Panc1 (cell line): ENCODE measurements at regions not wholly inside any gene's neighbourhood (a gene's known extent, or its start where the extent isn't known, plus 50 kb on each side); places are given as distances from the start of the nearest gene placed in this dataset.

Experiments
- ATAC-seq: fragments of 200-7000 bp; cut with Tn5 transposase; 2 replicates; pipeline ENCODE4 v1.9.1; 2020; ENCODE audit warnings: mild to moderate bottlenecking, moderate library complexity
- BruUV-seq: library from RNA; stranded (reverse); fragments of 400-500 nt; replicated peaks from 2 replicates; lab custom pipeline; 2021; lab: Mats Ljungman, UMichigan
- CTCF ChIA-PET: fragments of 300-600 bp; sonication (Branson Sonifier 250); formaldehyde crosslinking; loops from one replicate; lab custom pipeline; 2022; ENCODE audit warnings: antibody characterized with exemption; lab: Charles Lee
- POLR2A ChIA-PET: fragments of 300-600 bp; sonication (Branson Sonifier 250); formaldehyde crosslinking; loops from one replicate; lab custom pipeline; 2022; ENCODE audit warnings: antibody characterized with exemption; lab: Charles Lee
- DNase-seq: peaks from one replicate; pipeline ENCODE4 v3.0.0-alpha.2; 2010; ENCODE audit warnings: low read depth, low spot score
- H3K27ac ChIP-seq: 2 replicates; pipeline ENCODE4 v1.5.1; 2011; ENCODE audit warnings: mild to moderate bottlenecking, low read length, inconsistent platforms
- H3K27me3 ChIP-seq: fragments of 200-500 bp; sonication (Bioruptor generic); 2 replicates; pipeline ENCODE4 v1.6.0; 2014; ENCODE audit warnings: low read length, inconsistent platforms; ENCODE audit not compliant: control insufficient read depth, insufficient read depth
- H3K36me3 ChIP-seq: fragments of 200-500 bp; sonication (Bioruptor generic); 2 replicates; pipeline ENCODE4 v1.5.1; 2014; ENCODE audit warnings: inconsistent platforms, mild to moderate bottlenecking, low read length, moderate library complexity; ENCODE audit not compliant: control insufficient read depth, insufficient read depth
- H3K4me1 ChIP-seq: 2 replicates; pipeline ENCODE4 v1.5.1; 2011; ENCODE audit warnings: inconsistent platforms, mild to moderate bottlenecking, low read length, moderate library complexity; ENCODE audit not compliant: control insufficient read depth, insufficient read depth
- H3K4me3 ChIP-seq, 2 experiments: 2 replicates each; pipeline ENCODE4 v1.5.1; 2011 to 2012; ENCODE audit warnings: low read depth in 2 of 2, low read length in 2 of 2, mild to moderate bottlenecking in 2 of 2, inconsistent platforms in 1 of 2, moderate library complexity in 1 of 2
- H3K9me3 ChIP-seq: fragments of 200-500 bp; sonication (Bioruptor generic); 2 replicates; pipeline ENCODE4 v1.5.1; 2014; ENCODE audit warnings: low read depth, mild to moderate bottlenecking, inconsistent platforms, low read length, moderate library complexity; ENCODE audit not compliant: control insufficient read depth, insufficient read depth
- CTCF ChIP-seq: fragments of 450-650 bp; IDR thresholded peaks from 2 replicates; pipeline ENCODE4 v1.5.1; 2017; ENCODE audit warnings: mild to moderate bottlenecking
- POLR2AphosphoS5 ChIP-seq: IDR thresholded peaks from 2 replicates; pipeline ENCODE4 v1.6.1; 2012; ENCODE audit warnings: mild to moderate bottlenecking, low read depth, low read length, moderate library complexity
- REST ChIP-seq, 2 experiments: IDR thresholded peaks; 2 replicates each; pipeline ENCODE4 v1.6.1; 2011 to 2012; ENCODE audit warnings: low read depth in 2 of 2, control low read depth in 1 of 2, low read length in 1 of 2, mild to moderate bottlenecking in 1 of 2, moderate library complexity in 1 of 2; ENCODE audit not compliant: insufficient read depth in 1 of 2
- SIN3A ChIP-seq: IDR thresholded peaks from 2 replicates; pipeline ENCODE4 v1.6.1; 2012; ENCODE audit warnings: low read depth, mild to moderate bottlenecking, low read length, moderate library complexity, borderline replicate concordance; ENCODE audit not compliant: insufficient read depth
- TCF7L2 ChIP-seq: IDR thresholded peaks from 2 replicates; pipeline ENCODE4 v1.6.1; 2011; ENCODE audit warnings: mild to moderate bottlenecking, low read depth, low read length, inconsistent platforms
- in situ Hi-C: cut with HindIII; loops from 2 replicates; pipeline ENCODE4 v1.10.0; 2016; ENCODE audit warnings: low sequenced_read_pairs, low pct_unique_long_range_greater_than_20kb
- intact Hi-C: fragments of 100-400 bp; cut with micrococcal nuclease; formaldehyde crosslinking; loops from one replicate; pipeline ENCODE4 v1.10.0; 2022; ENCODE audit not compliant: unreplicated experiment

DNA sequence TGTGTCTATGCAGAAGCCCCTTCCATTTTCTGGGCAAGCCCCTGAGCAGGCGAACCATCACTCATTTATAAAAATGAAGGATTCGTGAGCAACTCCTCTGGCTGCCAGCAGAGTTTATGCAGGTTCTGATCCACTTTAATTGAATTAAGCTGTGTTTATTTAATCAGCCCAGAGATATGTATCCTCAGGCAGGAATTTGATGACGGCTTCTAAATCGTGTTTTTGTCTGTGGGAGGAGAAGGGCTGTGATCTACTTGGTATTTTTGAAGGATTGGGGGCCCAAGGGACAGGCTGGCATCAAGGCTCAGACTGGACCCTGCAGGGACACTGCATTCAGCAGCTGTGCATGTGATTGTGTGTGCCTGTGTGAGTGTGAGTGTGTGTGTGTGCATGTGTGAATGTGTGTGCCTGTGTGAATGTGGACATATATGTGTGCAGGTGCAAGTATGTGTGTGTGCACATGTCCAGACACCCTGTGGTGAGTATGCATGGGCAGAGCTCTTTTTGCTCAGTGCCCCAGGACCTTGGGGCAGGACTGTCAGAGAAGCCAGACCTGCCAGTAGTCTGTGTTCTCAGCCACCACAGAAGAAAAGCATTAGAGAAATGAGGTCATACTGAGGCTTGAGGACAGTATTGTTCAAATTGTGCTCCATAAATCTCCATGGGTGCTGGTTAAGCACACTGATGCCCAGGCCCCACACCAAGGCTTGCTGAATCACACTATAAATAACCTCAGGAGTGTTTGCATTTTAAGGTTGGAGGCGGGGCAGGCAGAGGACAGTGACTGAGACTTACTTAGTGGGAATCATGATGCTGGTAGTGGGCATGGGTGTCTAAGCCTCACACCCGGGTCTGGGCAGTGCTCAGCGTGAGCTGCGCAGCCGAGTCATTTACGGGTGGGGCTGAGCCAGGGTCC is 164.0 kb downstream of the CARTPT start:
- H3K27me3 ChIP-seq: peaks cover 8% of the 10 kb centered on the region
- H3K36me3 ChIP-seq: no peaks in the 10 kb centered on the region
- BruUV-seq: no TSS peak
- no peak; the same call in 1 of the 2 replicates for ATAC-seq
- H3K27ac ChIP-seq: no peak overlapping the region
- in situ Hi-C loops: no loop called here
- intact Hi-C loops: no loop called here
- no peak overlapping the region for H3K4me3 ChIP-seq
- no peak for DNase-seq
- ChIA-PET POLR2A (interaction anchor here (0.6 kb wide), 1 partner anchor 105 kb away, joined by 4 read pairs; no protein-coding TSS in a partner anchor), CTCF (interaction anchor here (0.6 kb wide), 1 partner anchor 362 kb away, joined by 4 read pairs; no protein-coding TSS in a partner anchor)
- TF ChIP-seq REST (IDR thresholded peaks at IDR 0.05; ENCODE audit: insufficient read depth in 1 of 2, low read depth in 2 of 2, low read length in 1 of 2) (no peak), POLR2AphosphoS5 (no peak), SIN3A (no peak), CTCF (no peak), TCF7L2 (no peak)
- no peaks in the 10 kb centered on the region for H3K4me1 ChIP-seq
- H3K9me3 ChIP-seq: no peaks in the 10 kb centered on the region

GRCh38 chr5:71883742-71884103 is 164.6 kb downstream of the CARTPT start:
- Histone ChIP-seq H3K4me3 (no peak overlapping the region), H3K27me3 (peaks cover 8% of the 10 kb centered on the region), H3K36me3 (no peaks in the 10 kb centered on the region), H3K9me3 (no peaks in the 10 kb centered on the region), H3K27ac (no peak overlapping the region), H3K4me1 (no peaks in the 10 kb centered on the region)
- in situ Hi-C loops: no loop called here
- BruUV-seq: no TSS peak
- ATAC-seq (no peak), DNase-seq (no peak)
- POLR2A ChIA-PET: no interaction called here
- no peak for TF ChIP-seq TCF7L2
- no peak for TF ChIP-seq POLR2AphosphoS5
- no peak for TF ChIP-seq CTCF
- no peak for TF ChIP-seq REST (IDR thresholded peaks at IDR 0.05; ENCODE audit: insufficient read depth in 1 of 2, low read depth in 2 of 2, low read length in 1 of 2)
- TF ChIP-seq SIN3A: no peak
- CTCF ChIA-PET: no interaction called here
- intact Hi-C loops: no loop called here
